Activated T-cell treated with anti-CD3 and anti-CD28 coated beads for 24 hours (primary cell): ENCODE measurements at regions not wholly inside any gene's neighbourhood (a gene's known extent, or its start where the extent isn't known, plus 50 kb on each side); places are given as distances from the start of the nearest gene placed in this dataset.

Experiments
- DNase-seq: peaks from one replicate; pipeline ENCODE4 v3.0.0-alpha.2; 2020; ENCODE audit warnings: low read depth

- no peak for DNase-seq
These were observed 192.5 kb downstream of the FOXD2 start for GRCh38 chr1:47630346-47630745.

- no peak for DNase-seq
These were observed 193.7 kb downstream of the FOXD2 start for GRCh38 chr1:47631411-47631995.

- DNase-seq, result no peak
These were observed 197.3 kb downstream of the FOXD2 start for GRCh38 chr1:47635111-47635510.

GRCh38 chr1:47635597-47635996 lies 197.8 kb downstream of the FOXD2 start:
- DNase-seq, result no peak

- no peak for DNase-seq
These were observed 199.4 kb downstream of the FOXD2 start for GRCh38 chr1:47637111-47637685.

- no peak for DNase-seq
These were observed 200.4 kb downstream of the FOXD2 start for GRCh38 chr1:47638240-47638639.

- no peak for DNase-seq
These were observed 200.9 kb downstream of the FOXD2 start for GRCh38 chr1:47638713-47639112.

GRCh38 chr1:47643306-47644211 lies 205.7 kb downstream of the FOXD2 start:
- DNase-seq, result no peak

- no peak for DNase-seq
These were observed 206.3 kb downstream of the FOXD2 start for GRCh38 chr1:47644212-47644573.

GRCh38 chr1:47645151-47645550 lies 207.3 kb downstream of the FOXD2 start:
- no peak for DNase-seq

GRCh38 chr1:47646676-47647075 lies 208.8 kb downstream of the FOXD2 start:
- DNase-seq, result no peak

GRCh38 chr1:47647327-47647845 lies 209.5 kb downstream of the FOXD2 start:
- no peak for DNase-seq

- no peak for DNase-seq
These were observed 212.4 kb downstream of the FOXD2 start for GRCh38 chr1:47650205-47650604.

- DNase-seq, result no peak
These were observed 212.8 kb downstream of the FOXD2 start for GRCh38 chr1:47650611-47651010.

GRCh38 chr1:47651311-47652089 lies 213.7 kb downstream of the FOXD2 start:
- DNase-seq, result no peak

GRCh38 chr1:47655521-47656300 lies 217.9 kb downstream of the FOXD2 start:
- no peak for DNase-seq

GRCh38 chr1:47656719-47657685 lies 219.2 kb downstream of the FOXD2 start:
- DNase-seq, result no peak

- no peak for DNase-seq
These were observed 220.5 kb downstream of the FOXD2 start for GRCh38 chr1:47658161-47658920.

GRCh38 chr1:47659146-47659545 lies 221.3 kb downstream of the FOXD2 start:
- DNase-seq, result no peak
